ENCODE measurements at regions not wholly inside any gene's neighbourhood (a gene's known extent, or its start where the extent isn't known, plus 50 kb on each side); places are given as distances from the start of the nearest gene placed in this dataset.

DNA sequence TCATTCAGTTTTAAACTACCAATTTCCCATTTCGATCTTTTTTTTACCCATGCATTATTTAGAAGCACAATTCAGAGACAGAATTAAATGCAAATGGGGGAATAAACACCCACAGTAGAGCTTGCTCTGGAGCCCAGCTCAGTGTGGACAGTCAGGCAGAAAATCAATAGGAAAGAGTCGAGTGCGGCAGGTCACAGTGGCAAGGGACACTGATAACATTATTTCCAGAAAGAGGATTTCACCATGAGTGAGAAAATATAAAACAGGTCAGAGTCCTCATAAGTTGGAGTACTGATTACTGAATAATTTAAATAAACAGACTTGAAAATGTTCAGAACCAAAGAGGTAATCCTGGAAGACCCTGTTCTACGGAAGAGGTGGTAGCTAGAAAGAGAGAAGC, 532.5 kb downstream of the CCSER2 start:
- H3K27ac Mint-ChIP-seq (ENCODE audit: unreplicated experiment): no peak overlapping the region

DNA sequence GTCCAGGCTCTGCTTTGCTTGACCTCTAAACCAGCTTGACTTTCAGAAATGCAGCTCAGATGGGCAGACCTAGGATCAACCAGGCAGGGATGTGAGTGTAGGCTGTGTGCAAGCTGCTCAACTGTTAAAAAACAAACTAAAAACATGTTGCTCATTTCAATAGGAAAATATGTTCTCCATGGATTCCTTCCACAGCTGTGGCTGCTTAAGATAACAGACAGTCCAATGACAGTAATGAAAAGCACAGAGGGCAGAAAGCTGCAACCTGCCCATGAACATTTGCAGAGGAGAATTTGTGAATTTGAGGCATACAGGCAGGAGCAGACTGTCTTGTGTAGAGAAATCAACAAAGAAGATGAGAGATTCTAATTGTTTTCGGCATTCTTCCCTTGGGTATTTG, 534.2 kb downstream of the CCSER2 start:
- no peaks in the 10 kb centered on the region for H3K79me2 ChIP-seq (ENCODE audit: insufficient read depth, low read length)
- H3K4me1 Mint-ChIP-seq (ENCODE audit: low read depth, unreplicated experiment): no peaks in the 10 kb centered on the region
- no peak overlapping the region for H3K4me3 Mint-ChIP-seq (ENCODE audit: unreplicated experiment)
- no peak overlapping the region for H2AFZ ChIP-seq (ENCODE audit: low read depth, low read length)
- no peak overlapping the region for H3K4me3 ChIP-seq (ENCODE audit: insufficient read depth, low read depth, low read length)
- no peaks in the 10 kb centered on the region for H3K27me3 Mint-ChIP-seq (ENCODE audit: low read depth, unreplicated experiment)
- H3K4me2 ChIP-seq (ENCODE audit: low read length): no peak overlapping the region
- no peaks in the 10 kb centered on the region for H3K9me3 ChIP-seq (ENCODE audit: insufficient read depth, low read depth, low read length)
- no peaks in the 10 kb centered on the region for H3K27me3 ChIP-seq (ENCODE audit: insufficient read depth, low read length)
- TF ChIP-seq EZH2 (IDR thresholded peaks at IDR 0.05; ENCODE audit: insufficient read depth, low read length): no peak
- TF ChIP-seq, protein P1, sequence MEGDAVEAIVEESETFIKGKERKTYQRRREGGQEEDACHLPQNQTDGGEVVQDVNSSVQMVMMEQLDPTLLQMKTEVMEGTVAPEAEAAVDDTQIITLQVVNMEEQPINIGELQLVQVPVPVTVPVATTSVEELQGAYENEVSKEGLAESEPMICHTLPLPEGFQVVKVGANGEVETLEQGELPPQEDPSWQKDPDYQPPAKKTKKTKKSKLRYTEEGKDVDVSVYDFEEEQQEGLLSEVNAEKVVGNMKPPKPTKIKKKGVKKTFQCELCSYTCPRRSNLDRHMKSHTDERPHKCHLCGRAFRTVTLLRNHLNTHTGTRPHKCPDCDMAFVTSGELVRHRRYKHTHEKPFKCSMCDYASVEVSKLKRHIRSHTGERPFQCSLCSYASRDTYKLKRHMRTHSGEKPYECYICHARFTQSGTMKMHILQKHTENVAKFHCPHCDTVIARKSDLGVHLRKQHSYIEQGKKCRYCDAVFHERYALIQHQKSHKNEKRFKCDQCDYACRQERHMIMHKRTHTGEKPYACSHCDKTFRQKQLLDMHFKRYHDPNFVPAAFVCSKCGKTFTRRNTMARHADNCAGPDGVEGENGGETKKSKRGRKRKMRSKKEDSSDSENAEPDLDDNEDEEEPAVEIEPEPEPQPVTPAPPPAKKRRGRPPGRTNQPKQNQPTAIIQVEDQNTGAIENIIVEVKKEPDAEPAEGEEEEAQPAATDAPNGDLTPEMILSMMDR (IDR thresholded peaks at IDR 0.05; ENCODE audit: insufficient read depth, low read depth, low read length): no peak
- peaks cover 4% of the 10 kb centered on the region for H3K9me3 Mint-ChIP-seq (ENCODE audit: unreplicated experiment)
- DNase-seq (ENCODE audit: low read depth) (no peak), FAIRE-seq (no peak)
- no peak overlapping the region for H3K9ac ChIP-seq (ENCODE audit: low read length)
- no peak overlapping the region for H3K27ac ChIP-seq (ENCODE audit: low read depth, low read length)
- H3K4me1 ChIP-seq (ENCODE audit: insufficient read depth, low read length): no peaks in the 10 kb centered on the region
- no peak overlapping the region for H3K27ac Mint-ChIP-seq (ENCODE audit: unreplicated experiment)
- H3K36me3 Mint-ChIP-seq (ENCODE audit: low read depth, unreplicated experiment): no peaks in the 10 kb centered on the region
- H4K20me1 ChIP-seq (ENCODE audit: insufficient read depth, low read length): no peaks in the 10 kb centered on the region
- H3K36me3 ChIP-seq (ENCODE audit: insufficient read depth, low read length): no peaks in the 10 kb centered on the region

More for the DNA sequence above, 532.5 kb downstream of the CCSER2 start:
- H3K36me3 Mint-ChIP-seq (ENCODE audit: low read depth, unreplicated experiment): no peaks in the 10 kb centered on the region
- H3K27me3 Mint-ChIP-seq (ENCODE audit: low read depth, unreplicated experiment): no peaks in the 10 kb centered on the region
- DNase-seq (ENCODE audit: low read depth) (no peak), FAIRE-seq (no peak)
- H3K9me3 Mint-ChIP-seq (ENCODE audit: unreplicated experiment): peaks cover 4% of the 10 kb centered on the region
- Histone ChIP-seq H3K4me1 (ENCODE audit: insufficient read depth, low read length) (no peaks in the 10 kb centered on the region), H3K4me3 (ENCODE audit: insufficient read depth, low read depth, low read length) (no peak overlapping the region), H3K9ac (ENCODE audit: low read length) (no peak overlapping the region), H2AFZ (ENCODE audit: low read depth, low read length) (no peak overlapping the region), H3K27ac (ENCODE audit: low read depth, low read length) (no peak overlapping the region), H4K20me1 (ENCODE audit: insufficient read depth, low read length) (no peaks in the 10 kb centered on the region), H3K9me3 (ENCODE audit: insufficient read depth, low read depth, low read length) (no peaks in the 10 kb centered on the region), H3K4me2 (ENCODE audit: low read length) (no peak overlapping the region), H3K36me3 (ENCODE audit: insufficient read depth, low read length) (no peaks in the 10 kb centered on the region), H3K79me2 (ENCODE audit: insufficient read depth, low read length) (no peaks in the 10 kb centered on the region), H3K27me3 (ENCODE audit: insufficient read depth, low read length) (no peaks in the 10 kb centered on the region)
- TF ChIP-seq, protein P1 (IDR thresholded peaks at IDR 0.05; ENCODE audit: insufficient read depth, low read depth, low read length): no peak
- no peak for TF ChIP-seq EZH2 (IDR thresholded peaks at IDR 0.05; ENCODE audit: insufficient read depth, low read length)
- H3K4me1 Mint-ChIP-seq (ENCODE audit: low read depth, unreplicated experiment): no peaks in the 10 kb centered on the region
- H3K4me3 Mint-ChIP-seq (ENCODE audit: unreplicated experiment): no peak overlapping the region

DNA sequence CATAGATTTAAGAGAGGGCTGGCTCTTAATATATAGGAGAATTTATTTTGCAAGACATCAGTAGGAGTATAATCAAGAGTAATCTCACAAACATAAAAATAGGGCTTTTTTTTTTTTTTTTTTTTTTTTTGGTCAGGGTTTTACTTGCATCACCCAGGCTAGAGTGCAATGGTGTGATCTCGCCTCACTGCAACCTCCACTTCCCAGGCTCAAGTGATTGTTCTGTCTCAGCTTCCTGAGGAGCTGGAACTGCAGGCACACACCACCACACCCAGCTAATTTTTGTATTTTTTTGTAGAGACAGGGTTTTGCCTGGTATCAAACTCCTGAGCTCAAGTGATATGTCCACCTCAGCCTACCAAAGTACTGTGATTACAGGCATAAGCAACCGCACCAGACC, 535.3 kb downstream of the CCSER2 start:
- H4K20me1 ChIP-seq (ENCODE audit: insufficient read depth, low read length): no peaks in the 10 kb centered on the region
- H3K36me3 ChIP-seq (ENCODE audit: insufficient read depth, low read length): no peaks in the 10 kb centered on the region
- no peak overlapping the region for H3K4me2 ChIP-seq (ENCODE audit: low read length)
- Mint-ChIP-seq H3K36me3 (ENCODE audit: low read depth, unreplicated experiment) (no peaks in the 10 kb centered on the region), H3K4me1 (ENCODE audit: low read depth, unreplicated experiment) (no peaks in the 10 kb centered on the region), H3K27me3 (ENCODE audit: low read depth, unreplicated experiment) (no peaks in the 10 kb centered on the region), H3K27ac (ENCODE audit: unreplicated experiment) (no peak overlapping the region), H3K4me3 (ENCODE audit: unreplicated experiment) (no peak overlapping the region), H3K9me3 (ENCODE audit: unreplicated experiment) (peaks cover 5% of the 10 kb centered on the region)
- H2AFZ ChIP-seq (ENCODE audit: low read depth, low read length): no peak overlapping the region
- no peak overlapping the region for H3K9ac ChIP-seq (ENCODE audit: low read length)
- no peak overlapping the region for H3K27ac ChIP-seq (ENCODE audit: low read depth, low read length)
- DNase-seq (ENCODE audit: low read depth) (no peak), FAIRE-seq (no peak)
- TF ChIP-seq, protein P1 (IDR thresholded peaks at IDR 0.05; ENCODE audit: insufficient read depth, low read depth, low read length): no peak
- TF ChIP-seq EZH2 (IDR thresholded peaks at IDR 0.05; ENCODE audit: insufficient read depth, low read length): no peak
- no peaks in the 10 kb centered on the region for H3K4me1 ChIP-seq (ENCODE audit: insufficient read depth, low read length)
- no peaks in the 10 kb centered on the region for H3K79me2 ChIP-seq (ENCODE audit: insufficient read depth, low read length)
- H3K9me3 ChIP-seq (ENCODE audit: insufficient read depth, low read depth, low read length): no peaks in the 10 kb centered on the region
- H3K4me3 ChIP-seq (ENCODE audit: insufficient read depth, low read depth, low read length): no peak overlapping the region
- no peaks in the 10 kb centered on the region for H3K27me3 ChIP-seq (ENCODE audit: insufficient read depth, low read length)
